B cell (primary cell): ENCODE measurements at regions not wholly inside any gene's neighbourhood (a gene's known extent, or its start where the extent isn't known, plus 50 kb on each side); places are given as distances from the start of the nearest gene placed in this dataset.

Experiments used
- ATAC-seq: fragments of 200-7000 bp; cut with Tn5 transposase; one replicate; pipeline ENCODE4 v1.10.0; 2021; ENCODE audit warnings: low read depth, mild to moderate bottlenecking, moderate number of reproducible peaks, moderate library complexity
- CTCF ChIA-PET: fragments of 350-600 bp; sonication (Branson Sonifier 250); formaldehyde crosslinking; loops from one replicate; lab custom pipeline; 2021; ENCODE audit warnings: antibody characterized with exemption, inconsistent platforms; lab: Charles Lee
- POLR2A ChIA-PET: fragments of 350-600 bp; sonication (Branson Sonifier 250); formaldehyde crosslinking; loops from one replicate; lab custom pipeline; 2021; ENCODE audit warnings: antibody characterized with exemption; lab: Charles Lee
- DNase-seq: peaks from one replicate; pipeline ENCODE4 v3.0.0; 2013
- H2AFZ ChIP-seq: 2 replicates; pipeline ENCODE4 v1.6.1; 2012; ENCODE audit warnings: mild to moderate bottlenecking, low read depth, low read length; ENCODE audit not compliant: insufficient read depth, poor library complexity, severe bottlenecking
- H3K27ac ChIP-seq, 2 donors: 1 replicate in 1 of 2; 2 replicates in 1 of 2; pipeline ENCODE4 v1.5.1; 2012 to 2013; ENCODE audit warnings: low read length in 2 of 2, mild to moderate bottlenecking in 2 of 2, moderate library complexity in 1 of 2
- H3K27me3 ChIP-seq, 4 experiments: fragments of 200-600 bp in 1 of 4; sonication (generic) in 1 of 4; replicated peaks in 1 of 4; 1 replicate in 2 of 4; 2 replicates in 2 of 4; pipeline versions ENCODE4 v1.6.1 to v1.7.0; 2013 to 2016; ENCODE audit warnings: low read length in 3 of 4, mild to moderate bottlenecking in 2 of 4, mixed read lengths in 1 of 4, moderate library complexity in 1 of 4; ENCODE audit not compliant: insufficient read depth in 4 of 4, control insufficient read depth in 3 of 4; ENCODE audit errors: control extremely low read depth in 1 of 4
- H3K36me3 ChIP-seq, 2 experiments: replicated peaks in 1 of 2; 1 replicate in 1 of 2; 2 replicates in 1 of 2; pipeline versions ENCODE4 v1.6.1 to v1.7.1; 2013; ENCODE audit warnings: low read length in 1 of 2; ENCODE audit not compliant: insufficient read depth in 2 of 2, control insufficient read depth in 1 of 2; ENCODE audit errors: control extremely low read depth in 1 of 2, extremely low read depth in 1 of 2
- H3K4me1 ChIP-seq, 2 donors: fragments of 200-600 bp in 1 of 2; sonication (generic) in 1 of 2; 1 replicate in 1 of 2; 2 replicates in 1 of 2; pipeline versions ENCODE4 v1.5.1 to v1.6.1; 2013 to 2017; ENCODE audit warnings: low read length in 2 of 2; ENCODE audit not compliant: control insufficient read depth in 2 of 2, insufficient read depth in 2 of 2
- H3K4me2 ChIP-seq: replicated peaks from 2 replicates; pipeline ENCODE3; 2012; ENCODE audit warnings: mild to moderate bottlenecking, low read depth, low read length; ENCODE audit not compliant: poor library complexity, severe bottlenecking
- H3K4me3 ChIP-seq, 5 experiments: fragments of 200-600 bp in 1 of 5; sonication (generic) in 1 of 5; 1 replicate in 3 of 5; 2 replicates in 2 of 5; pipeline versions ENCODE4 v1.5.1 to v1.7.0; 2011 to 2016; ENCODE audit warnings: low read length in 4 of 5, mild to moderate bottlenecking in 4 of 5, low read depth in 2 of 5, control low read depth in 1 of 5, moderate library complexity in 1 of 5; ENCODE audit not compliant: insufficient read depth in 1 of 5; ENCODE audit errors: control extremely low read depth in 1 of 5, extremely low read depth in 1 of 5
- H3K79me2 ChIP-seq: fragments of 200-600 bp; sonication (generic); one replicate; pipeline ENCODE4 v1.6.0; 2016; ENCODE audit warnings: low read length; ENCODE audit not compliant: control insufficient read depth, insufficient read depth
- H3K9ac ChIP-seq: fragments of 200-600 bp; sonication (generic); 2 replicates; pipeline ENCODE4 v1.6.1; 2017; ENCODE audit warnings: mild to moderate bottlenecking, low read length, moderate library complexity
- H3K9me3 ChIP-seq, 3 donors: one replicate each; pipeline versions ENCODE4 v1.6.1 to v1.7.1; 2013; ENCODE audit warnings: low read length in 2 of 3; ENCODE audit not compliant: control insufficient read depth in 2 of 3, insufficient read depth in 1 of 3; ENCODE audit errors: control extremely low read depth in 1 of 3
- H4K20me1 ChIP-seq: 2 replicates; pipeline ENCODE4 v1.6.0; 2012; ENCODE audit warnings: mild to moderate bottlenecking, low read length; ENCODE audit not compliant: insufficient read depth, control insufficient read depth, poor library complexity, severe bottlenecking
- H3K27ac Mint-ChIP-seq: one replicate; pipeline ENCODE4 v1.8.0; 2021; ENCODE audit warnings: mixed read lengths
- H3K27me3 Mint-ChIP-seq: one replicate; pipeline ENCODE4 v1.8.0; 2021; ENCODE audit warnings: mixed read lengths
- H3K4me1 Mint-ChIP-seq: one replicate; pipeline ENCODE4 v1.8.0; 2021; ENCODE audit warnings: mixed read lengths
- H3K4me3 Mint-ChIP-seq: one replicate; pipeline ENCODE4 v1.8.0; 2021; ENCODE audit warnings: mixed read lengths
- H3K9me3 Mint-ChIP-seq: one replicate; pipeline ENCODE4 v1.8.0; 2022; ENCODE audit warnings: mixed read lengths; ENCODE audit not compliant: insufficient read depth
- EZH2 ChIP-seq: IDR thresholded peaks from 2 replicates; pipeline ENCODE4 v1.6.1; 2012; ENCODE audit warnings: borderline replicate concordance, low read depth, mild to moderate bottlenecking, moderate library complexity, low read length; ENCODE audit not compliant: insufficient read depth, poor library complexity, severe bottlenecking
- WGBS: methylation state at CpG from one replicate; pipeline ENCODE4 v1.1.5; 2013; ENCODE audit warnings: missing lambda C conversion rate; ENCODE audit not compliant: insufficient coverage; 5-methylcytosine and 5-hydroxymethylcytosine counted together
- intact Hi-C: fragments of 100-400 bp; cut with micrococcal nuclease; formaldehyde crosslinking; loops from one replicate; pipeline ENCODE4 v1.10.0; 2022
- TF ChIP-seq, protein P1 (sequence below): fragments of 200-600 bp; IDR thresholded peaks from one replicate; pipeline ENCODE4 v1.8.0; 2022; ENCODE audit warnings: antibody characterized with exemption, mild to moderate bottlenecking

DNA sequence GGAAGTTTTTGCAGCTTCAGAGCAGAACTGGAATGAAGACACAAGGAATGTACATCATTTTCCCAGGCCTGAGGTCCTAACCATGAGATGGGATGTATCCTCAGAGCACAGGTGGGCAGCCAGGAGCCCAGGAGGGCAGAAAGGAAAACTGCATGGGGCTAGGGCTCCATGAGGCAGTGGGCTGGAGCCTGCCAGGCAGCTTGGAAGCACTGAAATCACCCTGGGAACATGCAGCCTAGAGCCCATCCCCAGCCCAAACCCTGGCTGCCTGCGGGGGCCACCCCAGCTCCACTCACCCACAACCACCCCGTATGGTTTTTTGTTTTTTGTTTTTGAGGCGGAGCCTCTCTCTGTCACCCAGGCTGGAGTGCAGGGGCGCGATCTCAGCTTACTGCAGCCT lies 86.2 kb upstream of the SIAH1 start:
- intact Hi-C loops: no loop called here
- H3K9ac ChIP-seq: no peak overlapping the region
- ATAC-seq (no peak), DNase-seq (no peak)
- no peaks in the 10 kb centered on the region for H4K20me1 ChIP-seq
- POLR2A ChIA-PET: no interaction called here
- Mint-ChIP-seq H3K27ac (no peak overlapping the region), H3K27me3 (peaks cover 6% of the 10 kb centered on the region), H3K4me1 (no peaks in the 10 kb centered on the region), H3K4me3 (no peak overlapping the region), H3K9me3 (no peaks in the 10 kb centered on the region)
- WGBS: 100% methylated on average over 2 of the region's 5 CpGs
- H3K36me3 ChIP-seq: no peaks in the 10 kb centered on the region
- no peaks in the 10 kb centered on the region for H3K9me3 ChIP-seq
- H2AFZ ChIP-seq: no peak overlapping the region
- H3K27ac ChIP-seq: no peak overlapping the region
- CTCF ChIA-PET: interaction anchor here (0.7 to 1.2 kb wide), 2 partner anchors 55 to 117 kb away, joined by 3 read pairs; no protein-coding TSS in a partner anchor
- no peak for TF ChIP-seq EZH2
- TF ChIP-seq, protein P1, sequence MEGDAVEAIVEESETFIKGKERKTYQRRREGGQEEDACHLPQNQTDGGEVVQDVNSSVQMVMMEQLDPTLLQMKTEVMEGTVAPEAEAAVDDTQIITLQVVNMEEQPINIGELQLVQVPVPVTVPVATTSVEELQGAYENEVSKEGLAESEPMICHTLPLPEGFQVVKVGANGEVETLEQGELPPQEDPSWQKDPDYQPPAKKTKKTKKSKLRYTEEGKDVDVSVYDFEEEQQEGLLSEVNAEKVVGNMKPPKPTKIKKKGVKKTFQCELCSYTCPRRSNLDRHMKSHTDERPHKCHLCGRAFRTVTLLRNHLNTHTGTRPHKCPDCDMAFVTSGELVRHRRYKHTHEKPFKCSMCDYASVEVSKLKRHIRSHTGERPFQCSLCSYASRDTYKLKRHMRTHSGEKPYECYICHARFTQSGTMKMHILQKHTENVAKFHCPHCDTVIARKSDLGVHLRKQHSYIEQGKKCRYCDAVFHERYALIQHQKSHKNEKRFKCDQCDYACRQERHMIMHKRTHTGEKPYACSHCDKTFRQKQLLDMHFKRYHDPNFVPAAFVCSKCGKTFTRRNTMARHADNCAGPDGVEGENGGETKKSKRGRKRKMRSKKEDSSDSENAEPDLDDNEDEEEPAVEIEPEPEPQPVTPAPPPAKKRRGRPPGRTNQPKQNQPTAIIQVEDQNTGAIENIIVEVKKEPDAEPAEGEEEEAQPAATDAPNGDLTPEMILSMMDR: no peak
- no peaks in the 10 kb centered on the region for H3K4me1 ChIP-seq
- H3K4me3 ChIP-seq: no peak overlapping the region
- H3K27me3 ChIP-seq: peaks cover 0 to 2% (median 0%) of the 10 kb centered on the region in 4 experiments
- H3K79me2 ChIP-seq: no peaks in the 10 kb centered on the region
- no peak overlapping the region for H3K4me2 ChIP-seq

DNA sequence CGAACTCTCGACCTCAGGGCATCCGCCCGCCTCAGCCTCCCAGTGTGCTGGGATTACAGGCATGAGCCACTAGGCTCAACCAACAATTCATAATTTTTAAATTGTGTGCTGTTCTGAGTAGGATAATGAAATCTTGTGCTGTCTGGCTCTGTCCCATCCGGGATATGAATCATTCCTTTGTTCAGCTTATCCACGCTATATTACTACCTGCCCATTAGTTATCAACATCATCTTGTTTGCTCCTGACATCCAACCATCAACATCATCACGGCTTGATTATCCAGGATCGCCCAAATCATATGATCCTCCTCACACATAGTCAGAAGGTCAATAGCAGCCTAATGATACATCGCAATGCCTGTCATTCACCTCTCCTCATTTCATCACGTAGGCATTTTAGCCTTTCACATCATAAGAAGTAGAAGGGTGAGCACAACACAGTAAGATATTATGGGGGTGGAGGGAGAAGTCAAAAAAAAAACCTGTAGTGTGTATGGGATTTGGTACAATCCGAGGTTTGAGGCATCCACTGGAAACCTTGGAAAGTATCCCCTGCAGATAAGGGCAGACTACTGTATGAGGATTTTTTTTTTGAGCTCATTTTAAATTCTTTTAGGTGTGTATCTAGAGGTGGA lies 77.0 kb upstream of the SIAH1 start:
- Histone ChIP-seq H3K4me2 (no peak overlapping the region), H3K36me3 (no peaks in the 10 kb centered on the region), H3K9ac (no peak overlapping the region), H2AFZ (no peak overlapping the region), H3K4me1 (peaks cover 29 to 40% of the 10 kb centered on the region in 2 donors), H3K4me3 (no peak overlapping the region), H3K27ac (peak overlapping the region in 1 of 2 donors; percentile 33), H3K79me2 (no peaks in the 10 kb centered on the region), H3K9me3 (peaks cover 0 to 2% (median 0%) of the 10 kb centered on the region in 3 donors), H4K20me1 (no peaks in the 10 kb centered on the region), H3K27me3 (no peaks in the 10 kb centered on the region)
- intact Hi-C loops: no loop called here
- 97% methylated on average over 5 of the region's 11 CpGs for whole genome bisulfite sequencing
- no peaks in the 10 kb centered on the region for H3K27me3 Mint-ChIP-seq
- H3K4me3 Mint-ChIP-seq: no peak overlapping the region
- DNase-seq: no peak
- CTCF ChIA-PET: interaction anchor here (1.9 kb wide), 1 partner anchor 108 kb away, joined by 7 read pairs; no protein-coding TSS in a partner anchor
- H3K4me1 Mint-ChIP-seq: peaks cover 45% of the 10 kb centered on the region
- TF ChIP-seq, protein P1: no peak
- TF ChIP-seq EZH2: no peak
- H3K9me3 Mint-ChIP-seq: peaks cover 5% of the 10 kb centered on the region
- POLR2A ChIA-PET: interaction anchor here (0.6 kb wide), 1 partner anchor 50 kb away, joined by 3 read pairs; no protein-coding TSS in a partner anchor
- ATAC-seq: no peak
- H3K27ac Mint-ChIP-seq: peak overlapping the region; percentile 29
